GM19438 (cell line): ENCODE measurements at regions not wholly inside any gene's neighbourhood (a gene's known extent, or its start where the extent isn't known, plus 50 kb on each side); places are given as distances from the start of the nearest gene placed in this dataset.

Experiments used
- ATAC-seq: cut with Tn5 transposase; IDR thresholded peaks from one replicate; pipeline ENCODE4 v1.9.1; 2021; ENCODE audit warnings: low read depth; ENCODE audit not compliant: unreplicated experiment

DNA sequence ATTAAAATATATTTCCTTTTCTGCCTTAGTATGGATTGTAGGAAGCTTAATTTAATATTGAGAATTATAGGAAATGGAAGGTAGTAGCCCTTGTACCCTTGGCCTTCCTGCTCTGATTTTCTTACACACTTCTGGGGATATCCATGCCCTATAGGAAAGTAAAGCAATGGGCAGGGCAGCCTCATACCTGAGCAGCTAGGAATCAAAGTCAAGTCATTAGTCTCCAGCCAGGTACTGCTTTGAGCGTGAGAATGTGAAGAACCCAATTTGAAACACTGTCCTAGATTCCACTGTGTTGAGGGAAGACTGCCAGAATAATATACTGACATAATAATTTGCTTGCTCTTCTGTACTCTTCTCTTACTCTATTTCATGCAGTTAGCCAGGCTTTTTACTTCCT lies 51.0 kb upstream of the L3MBTL3 start:
- no peak for ATAC-seq

DNA sequence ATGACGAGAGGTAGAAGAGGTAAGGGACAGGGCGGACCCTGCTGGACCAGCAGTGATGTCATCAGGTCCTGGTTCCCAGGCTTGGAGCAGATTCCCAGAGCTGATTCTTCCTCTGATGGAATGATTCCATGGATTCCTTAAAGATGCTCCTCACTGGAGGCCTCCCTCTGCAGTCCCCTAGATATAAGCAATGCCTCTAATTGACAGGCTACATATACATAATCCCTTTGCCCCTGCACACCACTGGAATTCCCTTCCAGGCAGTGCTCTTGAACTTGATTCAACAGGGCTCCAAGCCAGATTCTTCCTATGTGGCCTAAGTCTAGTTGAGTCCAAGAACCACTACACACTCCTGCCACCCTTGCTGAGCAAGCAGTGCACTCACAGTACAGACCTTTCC lies 52.3 kb upstream of the L3MBTL3 start:
- no peak for ATAC-seq

DNA sequence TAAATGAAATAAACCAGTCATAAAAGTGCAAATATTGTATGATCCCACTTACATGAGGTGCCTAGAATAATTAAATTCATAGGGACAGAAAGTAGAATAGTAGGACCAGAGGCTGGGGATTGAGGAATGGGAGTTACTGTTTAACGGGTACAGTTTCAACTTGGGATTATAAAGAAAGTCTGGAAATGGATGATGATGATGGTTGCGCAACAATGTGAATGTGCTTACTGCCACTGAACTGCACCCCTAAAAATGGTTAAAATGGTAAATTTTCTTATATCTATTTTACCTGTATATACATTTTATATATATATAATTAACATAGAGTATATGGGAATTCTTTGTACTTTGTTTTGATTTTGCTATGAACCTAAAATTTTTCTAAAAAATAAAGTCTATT lies 53.3 kb upstream of the L3MBTL3 start:
- ATAC-seq, result no peak

DNA sequence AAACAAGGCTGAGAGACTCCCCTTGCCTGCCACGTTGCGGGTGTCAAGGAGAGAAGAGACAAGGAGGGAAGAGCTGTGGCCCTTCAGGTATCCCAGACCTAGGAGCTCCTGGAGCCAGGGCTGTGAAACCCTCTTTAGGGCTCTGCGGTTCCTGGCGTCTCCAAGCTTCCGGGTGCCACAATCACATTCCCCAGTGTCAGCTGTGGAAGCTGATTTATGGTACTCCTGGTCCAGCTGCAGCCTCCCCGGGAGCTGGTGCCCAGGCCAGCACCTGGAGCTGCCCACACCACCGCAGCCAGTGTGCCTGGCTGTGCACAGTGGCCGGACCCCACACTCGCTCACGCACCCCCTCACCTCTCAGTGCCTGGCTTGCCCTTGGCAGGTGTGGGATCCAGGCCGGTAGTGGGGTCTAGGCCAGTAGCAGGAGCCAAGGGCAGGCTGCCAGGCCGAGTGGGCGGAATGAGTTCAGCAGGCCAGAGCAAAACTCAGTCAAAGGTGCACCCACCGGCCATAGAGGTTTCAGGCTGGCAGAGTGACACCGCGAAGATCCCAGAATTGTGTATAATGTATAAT lies 58.9 kb upstream of the L3MBTL3 start:
- no peak for ATAC-seq

DNA sequence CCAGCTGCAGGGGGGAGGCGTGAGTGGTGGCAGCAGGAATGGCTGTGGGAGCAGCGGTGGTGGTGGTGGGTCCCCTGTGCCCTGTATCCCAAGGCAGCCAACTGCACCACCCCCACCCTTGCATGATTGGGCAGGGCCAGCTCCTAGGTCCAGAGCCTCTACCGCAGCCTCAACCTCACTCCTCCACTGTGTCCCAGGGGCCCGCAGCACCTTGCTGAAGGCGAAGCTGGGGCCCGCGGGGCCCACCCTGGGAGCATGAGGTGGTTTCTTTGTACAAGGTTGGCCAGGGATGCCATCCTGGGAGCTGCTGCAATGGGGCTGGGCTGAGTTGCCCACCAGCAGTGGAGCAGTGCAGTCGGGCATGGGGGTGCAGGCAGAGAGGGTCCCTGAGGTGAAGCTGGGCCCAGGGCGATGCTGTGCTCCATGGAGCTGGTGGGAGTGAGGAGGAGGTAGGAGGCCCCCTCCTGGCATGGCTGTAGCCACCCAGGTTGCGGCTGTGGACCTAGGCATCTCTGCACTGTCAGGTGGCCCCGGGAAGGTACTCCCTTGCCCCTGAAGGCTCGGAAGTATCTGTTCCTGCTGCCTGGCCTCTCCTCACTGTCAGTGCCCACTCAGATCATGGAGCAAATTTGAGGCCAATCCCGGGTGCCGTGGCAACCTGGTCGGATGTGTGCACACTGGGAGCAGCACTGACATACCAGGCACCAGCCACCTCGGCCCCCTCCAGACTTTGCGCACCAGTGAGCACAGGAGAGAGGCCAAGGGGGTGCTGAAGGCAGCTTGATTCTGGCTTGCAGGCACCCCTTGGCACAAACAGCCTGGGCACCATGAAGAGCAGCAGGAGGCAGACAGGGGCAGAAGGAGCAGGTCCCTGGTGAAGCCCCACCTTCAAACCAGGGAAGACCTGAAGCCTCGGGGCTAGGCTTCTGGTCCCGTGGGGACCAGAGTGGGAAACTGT lies 60.2 kb upstream of the L3MBTL3 start:
- no peak for ATAC-seq

DNA sequence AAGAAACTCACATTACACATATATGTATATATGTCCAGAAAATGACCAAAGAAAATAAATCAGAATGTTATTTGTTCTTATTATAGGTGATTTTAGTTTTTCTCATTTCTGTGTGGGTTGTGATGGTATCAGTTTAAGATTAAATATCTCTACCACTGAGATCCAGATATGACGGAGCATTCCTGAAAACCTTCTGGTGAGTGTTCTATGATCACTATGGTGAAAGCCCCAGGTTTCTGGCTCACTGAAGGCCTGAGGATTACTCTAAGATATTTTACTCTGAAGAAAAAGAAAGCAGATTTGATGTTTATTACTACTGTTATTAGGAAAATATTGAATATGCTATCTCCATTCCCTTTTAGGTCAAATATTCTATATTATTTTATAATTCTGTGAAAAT lies 62.8 kb upstream of the L3MBTL3 start:
- no peak for ATAC-seq

DNA sequence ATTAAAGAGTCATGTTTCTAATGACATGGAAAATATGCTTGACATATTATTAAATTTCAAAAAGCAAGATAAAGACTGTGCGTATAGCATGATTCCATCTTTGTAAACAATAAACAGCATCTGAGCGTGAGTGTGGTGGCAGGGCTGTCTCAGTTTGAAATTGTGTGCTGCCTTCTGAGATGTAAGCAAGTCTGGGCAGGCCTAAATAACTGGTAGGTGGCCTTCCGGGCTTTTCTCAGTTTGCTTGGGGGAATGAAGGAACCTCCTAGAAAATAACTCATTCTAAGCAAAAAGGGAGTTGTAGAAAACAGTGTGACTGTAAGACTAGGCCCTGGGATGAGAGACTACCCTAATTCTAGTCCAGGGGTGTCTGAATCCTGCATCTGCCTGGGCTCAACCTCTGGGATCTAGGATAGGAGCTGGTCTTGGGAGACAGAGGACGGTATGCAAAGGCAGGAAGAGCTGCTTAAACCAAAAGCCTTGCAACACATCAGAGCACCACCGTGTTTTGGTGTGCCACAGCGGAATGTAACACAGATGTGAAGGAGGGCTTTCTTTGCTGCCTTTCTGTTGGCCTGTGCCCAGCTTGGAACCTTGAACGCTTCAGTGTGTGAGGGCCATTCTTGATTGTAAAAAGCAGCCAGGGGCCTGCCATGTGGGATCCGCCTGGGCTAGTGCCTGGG lies 63.5 kb upstream of the L3MBTL3 start:
- ATAC-seq, result no peak

DNA sequence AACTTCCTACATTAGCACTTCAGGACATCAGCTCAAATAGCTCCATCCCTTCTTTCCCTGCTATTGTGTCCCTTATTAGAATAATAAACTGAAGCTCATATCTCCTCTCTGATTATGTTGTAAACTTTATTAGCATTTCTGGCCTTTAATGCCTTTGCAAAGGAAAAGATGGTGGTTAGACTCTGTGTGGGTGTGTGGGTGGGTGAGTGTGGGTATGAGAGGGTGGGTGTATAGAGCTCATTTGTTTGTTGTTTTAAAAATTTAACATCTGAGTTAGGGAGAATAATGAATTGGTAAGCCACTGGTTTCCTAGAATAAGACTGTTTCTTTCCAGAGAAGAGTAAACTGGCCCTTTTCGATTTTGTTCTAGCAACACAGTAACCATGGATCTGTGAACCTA lies 70.6 kb upstream of the L3MBTL3 start:
- ATAC-seq, result no peak

DNA sequence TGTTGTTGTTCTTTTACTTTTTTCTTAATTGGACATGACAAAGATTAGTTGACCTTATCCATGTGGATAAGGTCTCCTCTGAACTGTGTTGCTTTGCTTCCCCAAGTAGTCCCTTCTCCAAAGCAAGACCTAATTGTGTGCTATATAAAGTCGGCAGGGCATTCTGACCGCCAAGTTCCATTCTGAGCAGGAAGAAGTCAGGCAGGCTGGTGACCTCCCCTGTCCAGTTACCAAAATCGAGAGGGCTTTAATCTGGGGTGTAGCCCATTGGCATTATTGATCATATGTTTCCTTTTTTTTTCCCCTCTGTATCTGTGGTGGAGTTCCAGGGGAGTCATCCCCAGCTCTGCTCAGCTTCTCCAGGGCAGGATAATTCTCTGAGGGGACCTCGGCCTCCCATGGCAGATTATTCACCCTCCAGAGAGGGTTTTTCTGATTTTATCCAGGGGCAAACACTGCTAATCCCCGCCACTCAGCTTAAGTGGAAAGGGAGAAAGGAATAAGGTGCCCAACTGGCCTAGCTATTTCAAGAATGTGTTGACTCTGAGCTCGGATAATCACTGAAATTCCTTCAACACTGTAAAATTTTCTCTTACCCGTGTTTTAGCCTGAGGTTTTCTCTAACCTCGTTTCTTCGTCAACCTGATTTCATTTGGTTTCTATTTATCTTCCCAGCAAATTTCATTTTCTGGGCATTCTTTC lies 71.8 kb upstream of the L3MBTL3 start:
- no peak for ATAC-seq

DNA sequence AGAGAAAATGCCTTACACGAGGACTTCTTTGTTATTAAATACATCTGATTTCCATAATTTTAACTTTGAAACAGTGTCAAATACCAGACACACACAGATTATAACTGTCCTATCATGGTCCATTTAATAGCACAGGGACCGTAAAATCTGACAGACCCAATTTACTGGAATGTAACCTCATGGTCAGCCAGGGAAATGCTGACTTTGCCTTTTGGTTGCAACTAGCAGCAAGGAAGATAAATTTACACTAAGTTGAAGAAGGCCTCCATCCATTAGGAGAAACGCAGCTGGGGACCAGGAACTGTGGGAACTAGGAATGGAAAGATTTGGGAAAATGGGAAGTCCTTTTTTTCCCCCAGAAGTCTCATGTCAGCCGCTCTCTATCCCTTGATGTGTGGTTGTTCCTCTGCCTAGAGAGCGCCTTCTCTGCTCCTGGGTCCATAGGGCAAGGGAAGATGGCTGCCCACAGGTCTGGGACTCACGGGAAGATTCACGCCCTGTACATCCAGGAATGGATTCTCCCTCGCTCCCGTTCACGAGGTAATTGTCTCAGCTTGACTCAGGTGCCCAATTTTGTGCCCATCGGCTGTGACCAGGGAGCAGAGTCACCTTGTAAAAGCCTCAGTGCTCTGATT lies 74.6 kb upstream of the L3MBTL3 start:
- no peak for ATAC-seq

DNA sequence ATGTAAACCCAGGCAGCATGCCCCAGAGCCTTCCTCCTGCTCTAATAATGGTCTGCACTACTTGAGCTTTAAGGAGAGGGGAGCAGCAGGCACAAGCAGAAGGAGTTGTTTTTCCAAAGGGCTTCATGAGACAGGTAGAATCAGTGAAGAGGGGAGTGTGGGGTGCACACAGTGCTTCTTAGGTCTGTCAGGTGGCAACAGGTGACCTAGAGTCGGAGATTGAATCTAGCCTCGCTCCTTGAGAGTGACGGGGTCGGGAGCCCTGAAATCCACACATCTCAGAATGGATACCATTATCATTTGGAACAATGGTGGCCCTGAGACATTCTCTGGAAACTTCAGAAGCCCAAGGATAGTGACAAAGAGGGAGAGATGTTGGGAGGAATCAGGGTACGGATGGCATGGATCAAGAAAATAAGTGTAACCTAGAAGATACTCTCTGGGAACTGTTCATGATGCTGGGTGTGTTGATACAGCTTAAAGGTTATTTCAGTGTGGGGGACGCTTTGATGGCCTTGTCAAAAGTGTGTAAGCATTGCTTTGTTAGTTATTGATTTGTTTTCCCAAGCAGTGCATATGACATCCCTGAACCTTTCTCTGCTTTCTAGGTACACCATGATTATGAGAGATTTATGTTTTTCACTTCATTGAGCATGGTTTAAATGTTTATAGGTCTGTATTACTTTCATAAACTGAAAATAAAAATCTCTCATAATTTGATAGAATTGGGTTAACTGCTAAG lies 77.8 kb upstream of the L3MBTL3 start:
- ATAC-seq, result no peak

DNA sequence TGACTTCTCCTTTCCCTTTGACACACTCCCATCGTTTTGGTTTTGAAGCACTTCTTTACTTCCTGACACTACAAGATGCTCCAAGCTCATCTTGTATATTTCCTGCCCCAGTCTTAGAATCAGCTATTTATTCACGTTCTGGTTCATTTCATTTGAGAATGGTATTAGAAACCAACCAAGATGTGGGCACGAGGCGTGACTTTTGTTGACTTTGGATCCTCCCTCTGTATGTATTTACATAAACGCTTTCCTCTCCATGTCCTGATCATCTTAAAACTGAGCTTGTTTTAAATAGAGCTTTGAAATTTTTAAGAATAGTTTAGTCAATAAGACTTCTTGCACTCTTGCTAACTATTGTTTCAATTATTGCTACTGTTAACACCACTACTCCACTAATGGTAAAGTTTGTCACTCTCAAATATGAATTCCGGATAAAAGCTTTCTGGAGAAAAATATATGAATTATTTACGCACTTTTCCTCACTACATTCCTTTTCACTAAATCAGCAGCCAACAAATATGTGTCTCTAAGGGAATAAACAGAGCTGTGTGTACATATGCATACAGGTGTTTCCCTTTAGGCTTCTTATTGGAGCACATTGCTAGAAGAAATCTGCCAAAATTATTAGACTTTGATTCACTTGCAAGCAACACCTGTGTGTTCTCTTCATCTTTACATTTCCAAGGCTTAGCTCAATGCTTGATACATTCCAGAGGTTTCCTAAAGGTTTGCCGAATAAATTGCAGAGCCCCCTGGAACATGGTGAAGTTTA lies 77.3 kb upstream of the TMEM244 start:
- ATAC-seq, result no peak

DNA sequence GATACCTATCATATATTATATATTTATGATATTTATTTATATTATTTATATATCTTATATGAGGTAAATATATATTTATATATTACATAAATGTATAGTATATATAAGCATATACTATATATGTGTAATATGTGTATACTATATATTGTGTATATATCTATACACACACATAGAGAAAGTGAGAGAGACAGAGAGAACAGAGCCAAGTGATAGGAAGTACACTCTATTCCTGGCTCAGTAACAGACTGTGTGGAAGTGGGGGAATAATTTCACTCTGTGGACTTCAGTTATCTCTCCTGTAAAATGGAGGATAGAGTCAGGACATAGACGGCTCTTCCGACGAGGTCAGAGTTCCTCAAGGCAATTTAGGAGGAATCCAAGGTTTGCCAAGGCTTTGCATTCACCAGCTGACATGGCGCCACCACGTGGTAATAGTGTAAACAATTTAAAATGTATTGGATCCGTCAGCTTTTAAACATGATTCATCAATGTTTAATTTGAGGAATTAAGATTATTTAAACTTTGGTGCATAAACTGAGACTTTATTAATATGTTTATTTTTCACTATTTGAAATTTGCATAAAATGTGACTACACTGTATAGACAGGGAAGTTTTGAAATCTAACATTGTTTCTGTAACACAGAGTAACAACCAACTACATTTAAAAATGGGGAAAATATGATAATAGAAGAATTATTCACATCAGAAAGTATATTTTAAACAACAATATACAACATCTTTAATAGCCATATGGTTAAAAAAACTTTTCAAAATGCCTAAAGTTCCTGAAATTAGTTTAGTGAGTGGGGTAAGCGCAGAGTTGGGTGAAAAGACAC lies 75.4 kb upstream of the TMEM244 start:
- ATAC-seq, result peak; percentile 88

DNA sequence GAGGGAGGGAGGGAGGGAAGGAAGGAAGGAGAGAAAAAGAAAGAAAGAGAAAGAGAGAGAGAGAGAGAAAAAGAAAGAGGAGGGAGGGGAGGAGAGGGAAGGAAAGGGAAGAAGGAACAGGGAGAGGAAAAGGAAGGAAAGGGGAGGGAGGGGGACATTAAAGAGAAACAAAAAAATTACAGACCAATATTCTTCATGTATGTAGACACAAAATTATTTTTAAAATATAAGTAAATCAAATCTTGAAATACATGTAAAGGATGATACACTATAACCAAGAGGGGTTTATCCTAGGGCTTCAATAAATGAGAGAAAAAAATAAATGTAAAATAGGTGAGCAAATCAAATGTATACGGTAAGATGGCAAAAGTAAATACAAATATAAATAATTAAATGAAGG lies 71.2 kb upstream of the TMEM244 start:
- no peak for ATAC-seq

DNA sequence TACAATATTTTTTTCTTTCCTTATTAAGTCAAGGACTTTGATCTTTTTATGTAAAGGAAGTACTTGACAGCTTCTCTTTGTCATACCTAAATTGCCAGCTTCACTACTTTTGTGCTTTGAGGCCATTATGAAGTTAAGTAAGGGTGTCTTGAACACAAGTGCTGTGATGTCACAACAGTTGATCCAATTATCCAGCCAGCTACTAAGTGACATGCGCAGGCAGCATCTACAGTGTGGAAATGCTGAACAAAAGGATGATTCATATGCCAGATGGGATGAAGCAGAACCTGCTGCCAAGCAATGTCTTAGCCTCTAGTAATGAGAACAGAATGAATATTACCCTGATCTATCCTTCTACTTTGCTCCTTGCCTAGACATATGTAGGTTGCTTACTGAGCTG lies 68.3 kb upstream of the TMEM244 start:
- ATAC-seq, result no peak

DNA sequence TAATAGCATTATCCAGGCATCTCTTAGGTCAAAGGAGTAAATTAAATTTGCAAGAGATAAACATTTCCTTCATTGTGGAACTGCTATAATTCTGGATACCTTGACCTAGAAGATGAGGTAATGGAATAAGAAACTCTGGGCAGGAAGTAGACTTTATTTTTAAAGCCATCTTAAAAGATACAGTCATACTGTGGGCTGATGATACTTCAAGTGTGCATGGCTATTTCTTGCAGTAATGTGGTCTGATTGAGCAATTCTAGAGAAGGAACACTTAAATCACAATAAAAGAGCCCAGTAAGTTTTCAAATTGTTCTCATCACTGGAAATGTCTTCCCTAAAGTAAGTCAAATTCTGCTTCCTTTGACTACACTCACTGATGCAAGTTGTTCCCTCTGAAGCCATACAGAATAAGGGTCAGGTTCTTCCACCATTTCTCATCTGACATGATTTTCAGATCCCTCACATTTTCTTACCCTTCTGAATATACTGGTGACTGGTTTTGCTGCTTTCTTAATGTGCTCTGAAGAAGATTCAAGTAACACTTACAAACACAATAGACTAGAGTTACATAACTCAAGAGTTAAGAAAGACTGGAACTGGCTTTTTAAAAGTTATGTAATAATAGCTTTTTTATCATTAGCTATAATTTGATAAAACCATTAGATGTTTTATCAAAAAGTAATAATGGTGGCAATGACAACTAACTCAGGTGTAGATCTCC lies 62.6 kb upstream of the TMEM244 start:
- no peak for ATAC-seq

DNA sequence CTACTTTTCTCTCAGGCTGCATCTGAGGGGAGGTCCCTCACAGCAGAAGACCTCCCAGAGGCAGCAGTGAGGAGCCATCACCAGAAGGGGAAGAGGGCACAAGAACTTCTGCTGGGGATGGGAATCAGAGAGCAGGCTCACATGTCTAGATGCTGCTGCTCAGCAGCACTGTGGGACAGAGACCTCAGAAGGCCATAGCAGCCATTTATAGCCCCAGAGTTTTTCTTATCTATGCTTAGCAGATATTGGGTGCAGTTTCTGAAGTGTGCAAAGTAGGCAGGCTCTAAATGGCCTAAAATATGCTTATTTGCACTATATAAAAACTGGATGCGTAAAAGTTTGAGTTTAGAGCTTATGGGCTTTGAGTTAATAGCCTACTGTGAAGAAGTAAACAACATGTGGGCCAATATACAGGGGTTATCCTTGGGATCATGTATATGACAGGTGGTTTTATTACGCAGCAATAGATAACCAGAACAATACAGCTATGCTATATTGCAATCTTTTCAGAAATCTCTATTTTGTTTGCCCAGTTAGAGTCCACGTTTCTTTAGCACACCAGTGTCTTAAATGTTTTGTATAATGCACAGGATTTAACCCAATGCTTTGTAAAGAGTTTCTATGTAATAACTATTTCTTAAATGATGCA lies 60.2 kb upstream of the TMEM244 start:
- ATAC-seq, result no peak
